ENCODE measurements at regions not wholly inside any gene's neighbourhood (a gene's known extent, or its start where the extent isn't known, plus 50 kb on each side); places are given as distances from the start of the nearest gene placed in this dataset.
"Not testable (repeated sequence)": the region's sequence is repeated elsewhere in the genome, so short reads cannot be mapped to it uniquely, and the experiment has no call there.

- not testable (repeated sequence) for TF ChIP-seq CTCF (conservative IDR thresholded peaks at IDR 0.05); ZFX (IDR thresholded peaks at IDR 0.05)
These were observed 440.5 kb upstream of the ACTBL2 start for GRCh38 chr5:57923094-57923493.
